Right lobe of liver (tissue), 6 donors: ENCODE measurements at regions not wholly inside any gene's neighbourhood (a gene's known extent, or its start where the extent isn't known, plus 50 kb on each side); places are given as distances from the start of the nearest gene placed in this dataset.

ENCODE experiments used
- ATAC-seq, 4 donors: fragments of 200-7000 bp; cut with Tn5 transposase; one replicate each; pipeline ENCODE4 v1.9.1; 2020; ENCODE audit warnings: mild to moderate bottlenecking in 4 of 4, moderate library complexity in 4 of 4
- DNase-seq, 3 donors: peaks; one replicate each; pipeline ENCODE4 v3.0.0-alpha.2; 2020
- H3K27ac ChIP-seq, 3 donors: fragments of 200-600 bp; one replicate each; pipeline ENCODE4 v1.8.0; 2022
- H3K27me3 ChIP-seq, 2 donors: fragments of 200-600 bp; one replicate each; pipeline ENCODE4 v1.8.0; 2022
- H3K36me3 ChIP-seq, 4 donors: fragments of 200-600 bp; sonication (generic) in 1 of 4; one replicate each; pipeline versions ENCODE4 v1.5.1 to v1.8.0; 2017 to 2022; ENCODE audit warnings: control low read depth in 1 of 4
- H3K4me1 ChIP-seq, 4 donors: fragments of 200-600 bp; sonication (generic) in 1 of 4; one replicate each; pipeline versions ENCODE4 v1.5.1 to v1.8.0; 2017 to 2022; ENCODE audit warnings: control low read depth in 1 of 4
- H3K4me3 ChIP-seq, 3 donors: fragments of 200-600 bp; one replicate each; pipeline ENCODE4 v1.8.0; 2022
- H3K9me3 ChIP-seq, 4 donors: fragments of 200-600 bp; sonication (generic) in 1 of 4; one replicate each; pipeline versions ENCODE4 v1.5.1 to v1.8.0; 2017 to 2022; ENCODE audit warnings: control low read depth in 1 of 4
- POLR2A ChIP-seq: fragments of 450-650 bp; IDR thresholded peaks from one replicate; pipeline ENCODE4 v1.6.1; 2017; ENCODE audit warnings: antibody characterized with exemption, mild to moderate bottlenecking
- WGBS: methylation state at CpG from one replicate; pipeline ENCODE4 v1.1.6; 2018; ENCODE audit warnings: low coverage, low lambda C conversion rate; ENCODE audit not compliant: insufficient coverage; ENCODE audit errors: missing lambda C conversion rate; 5-methylcytosine and 5-hydroxymethylcytosine counted together
- intact Hi-C, 2 donors: fragments of 100-400 bp; cut with DNase I; formaldehyde crosslinking; loops; one replicate each; pipeline versions ENCODE4 v1.11.2 to v1.14.1; 2022
- TF ChIP-seq, protein P1 (sequence below), 4 donors: fragments of 200-600 bp in 3 of 4; fragments of 450-650 bp in 1 of 4; IDR thresholded peaks; one replicate each; pipeline versions ENCODE4 v1.5.1 to v1.8.0; 2016 to 2022; ENCODE audit warnings: antibody characterized with exemption in 4 of 4, mild to moderate bottlenecking in 2 of 4
- donor health status: DM: no; HTN: yes; CAD: no.
- donor health status: DM: no; HTN: no; CAD: no.
- donor health status: DM: no; HTN: no; CAD: no.
- donor health status: DM: no; HTN: yes; CAD: no.
- donor health status: DM: no; HTN: yes; CAD: no.

DNA sequence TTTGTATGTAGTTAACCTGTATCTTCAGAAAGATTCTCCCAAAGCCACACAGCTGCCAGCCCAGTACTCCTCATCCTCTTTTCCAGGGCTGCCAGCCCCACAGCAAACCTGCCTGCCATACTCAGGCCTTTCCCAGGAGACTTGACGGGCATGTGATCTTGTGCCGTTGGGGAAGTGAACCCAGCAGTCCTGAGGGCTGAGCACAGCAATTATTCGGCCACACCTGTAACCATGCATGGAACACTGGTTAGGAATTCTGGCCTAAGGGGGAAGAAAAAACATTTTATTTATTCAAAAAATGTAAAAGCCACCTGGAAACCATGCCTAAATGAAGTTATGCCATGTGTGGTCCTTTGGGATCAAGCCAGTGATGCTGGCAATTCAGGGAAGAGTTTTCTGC is 145.3 kb downstream of the GRIN2B start:
- no peak for ATAC-seq
- Histone ChIP-seq H3K9me3 (no peaks in the 10 kb centered on the region), H3K36me3 (no peaks in the 10 kb centered on the region), H3K4me1 (no peaks in the 10 kb centered on the region), H3K27ac (no peak overlapping the region), H3K27me3 (no peaks in the 10 kb centered on the region), H3K4me3 (no peak overlapping the region)
- 63% methylated on average over 2 of the region's 3 CpGs for WGBS
- intact Hi-C loops = no loop called here
- DNase-seq = no peak
- TF ChIP-seq POLR2A = no peak
- TF ChIP-seq, protein P1, sequence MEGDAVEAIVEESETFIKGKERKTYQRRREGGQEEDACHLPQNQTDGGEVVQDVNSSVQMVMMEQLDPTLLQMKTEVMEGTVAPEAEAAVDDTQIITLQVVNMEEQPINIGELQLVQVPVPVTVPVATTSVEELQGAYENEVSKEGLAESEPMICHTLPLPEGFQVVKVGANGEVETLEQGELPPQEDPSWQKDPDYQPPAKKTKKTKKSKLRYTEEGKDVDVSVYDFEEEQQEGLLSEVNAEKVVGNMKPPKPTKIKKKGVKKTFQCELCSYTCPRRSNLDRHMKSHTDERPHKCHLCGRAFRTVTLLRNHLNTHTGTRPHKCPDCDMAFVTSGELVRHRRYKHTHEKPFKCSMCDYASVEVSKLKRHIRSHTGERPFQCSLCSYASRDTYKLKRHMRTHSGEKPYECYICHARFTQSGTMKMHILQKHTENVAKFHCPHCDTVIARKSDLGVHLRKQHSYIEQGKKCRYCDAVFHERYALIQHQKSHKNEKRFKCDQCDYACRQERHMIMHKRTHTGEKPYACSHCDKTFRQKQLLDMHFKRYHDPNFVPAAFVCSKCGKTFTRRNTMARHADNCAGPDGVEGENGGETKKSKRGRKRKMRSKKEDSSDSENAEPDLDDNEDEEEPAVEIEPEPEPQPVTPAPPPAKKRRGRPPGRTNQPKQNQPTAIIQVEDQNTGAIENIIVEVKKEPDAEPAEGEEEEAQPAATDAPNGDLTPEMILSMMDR (IDR thresholded peaks at IDR 0.05) = no peak

- ATAC-seq (no peak), DNase-seq (no peak)
- intact Hi-C loops = no loop called here
- H3K4me3 ChIP-seq = no peak overlapping the region
- WGBS = 67% methylated on average over 1 of the region's 1 CpG
- no peak overlapping the region for H3K27ac ChIP-seq
- H3K9me3 ChIP-seq = no peaks in the 10 kb centered on the region
- H3K27me3 ChIP-seq = no peaks in the 10 kb centered on the region
- no peaks in the 10 kb centered on the region for H3K4me1 ChIP-seq
- no peak for TF ChIP-seq POLR2A
- TF ChIP-seq, protein P1 (IDR thresholded peaks at IDR 0.05) = no peak
- H3K36me3 ChIP-seq = no peaks in the 10 kb centered on the region
Measured at GRCh38 chr12:13835652-13836051, 145.8 kb downstream of the GRIN2B start.

DNA sequence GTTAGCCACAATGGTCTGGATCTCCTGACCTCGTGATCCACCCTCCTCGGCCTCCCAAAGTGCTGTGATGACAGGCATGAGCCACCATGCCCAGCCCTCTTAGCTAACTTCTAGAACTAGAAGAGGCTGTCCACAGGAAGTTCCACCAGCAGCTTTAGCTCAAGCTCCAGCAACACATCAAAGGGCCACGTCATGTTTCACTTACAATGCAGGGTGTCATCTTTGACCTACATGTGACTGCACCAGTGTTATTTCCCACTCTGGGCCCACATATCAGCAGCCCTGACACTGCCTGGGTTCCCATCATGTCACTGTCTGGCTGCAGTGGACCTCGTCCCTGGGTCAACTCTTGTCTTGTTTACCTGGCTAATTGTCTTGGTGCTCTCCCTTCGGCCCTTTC is 147.2 kb downstream of the GRIN2B start:
- H3K9me3 ChIP-seq = no peaks in the 10 kb centered on the region
- no peak for TF ChIP-seq POLR2A
- TF ChIP-seq, protein P1 (IDR thresholded peaks at IDR 0.05) = no peak
- no peaks in the 10 kb centered on the region for H3K4me1 ChIP-seq
- no peaks in the 10 kb centered on the region for H3K36me3 ChIP-seq
- WGBS = 52% methylated on average over 3 of the region's 5 CpGs
- ATAC-seq (no peak), DNase-seq (no peak)
- intact Hi-C loops = no loop called here
- H3K4me3 ChIP-seq = no peak overlapping the region
- no peaks in the 10 kb centered on the region for H3K27me3 ChIP-seq
- no peak overlapping the region for H3K27ac ChIP-seq

- Histone ChIP-seq H3K27me3 (no peaks in the 10 kb centered on the region), H3K4me3 (no peak overlapping the region), H3K4me1 (no peaks in the 10 kb centered on the region), H3K36me3 (no peaks in the 10 kb centered on the region), H3K9me3 (no peaks in the 10 kb centered on the region), H3K27ac (no peak overlapping the region)
- no peak for TF ChIP-seq POLR2A
- TF ChIP-seq, protein P1 (IDR thresholded peaks at IDR 0.05) = no peak
- intact Hi-C loops = no loop called here
- ATAC-seq (peak; percentile 52 to 98 (median 59)), DNase-seq (peak in 2 of 3 donors; percentile 54 to 79)
- WGBS = 15% methylated on average over 7 of the region's 7 CpGs
Measured at GRCh38 chr12:13817131-13817530, 164.3 kb downstream of the GRIN2B start.

DNA sequence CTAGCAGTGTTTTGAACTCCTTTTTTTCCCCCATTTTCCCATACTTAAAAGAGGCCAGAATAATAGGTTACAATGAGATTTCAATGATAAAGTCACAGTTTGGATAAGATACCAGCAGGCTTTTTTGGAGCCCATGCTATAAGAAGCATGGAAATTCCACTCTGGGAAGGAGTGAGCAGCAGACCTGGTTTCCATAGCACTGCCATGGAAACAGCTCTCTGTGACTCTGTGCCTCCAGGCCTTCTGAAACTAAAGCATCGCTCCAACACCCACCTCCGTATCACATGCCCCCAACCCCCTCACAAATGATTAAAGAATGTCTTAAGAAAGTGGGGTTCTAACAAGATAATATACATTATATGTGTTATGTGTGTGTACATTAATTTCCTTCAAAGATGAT is 165.0 kb downstream of the GRIN2B start:
- no peak overlapping the region for H3K27ac ChIP-seq
- intact Hi-C loops = no loop called here
- 83% methylated on average over 1 of the region's 2 CpGs for WGBS
- TF ChIP-seq POLR2A = no peak
- TF ChIP-seq, protein P1 (IDR thresholded peaks at IDR 0.05) = no peak
- ATAC-seq (no peak), DNase-seq (no peak)
- no peaks in the 10 kb centered on the region for H3K36me3 ChIP-seq
- no peaks in the 10 kb centered on the region for H3K9me3 ChIP-seq
- H3K4me3 ChIP-seq = no peak overlapping the region
- no peaks in the 10 kb centered on the region for H3K27me3 ChIP-seq
- no peaks in the 10 kb centered on the region for H3K4me1 ChIP-seq
